ENCODE measurements at regions not wholly inside any gene's neighbourhood (a gene's known extent, or its start where the extent isn't known, plus 50 kb on each side); places are given as distances from the start of the nearest gene placed in this dataset.

GRCh38 chrX:6679550-6679949, 144.6 kb upstream of the VCX3A start:
- no peaks in the 10 kb centered on the region for H3K36me3 Mint-ChIP-seq
- no peak overlapping the region for H3K4me3 Mint-ChIP-seq
- no peak overlapping the region for H3K27ac Mint-ChIP-seq
- H3K4me1 Mint-ChIP-seq: no peaks in the 10 kb centered on the region
- H3K9me3 Mint-ChIP-seq: peaks cover 1 to 6% of the 10 kb centered on the region in 2 donors
- DNase-seq: no peak
- peaks cover 0 to 4% of the 10 kb centered on the region in 2 donors for H3K27me3 Mint-ChIP-seq
- ATAC-seq (replicated peaks): no peak

GRCh38 chrX:6678313-6678712, 143.4 kb upstream of the VCX3A start:
- H3K27me3 Mint-ChIP-seq: peaks cover 0 to 4% of the 10 kb centered on the region in 2 donors
- DNase-seq: no peak
- H3K4me1 Mint-ChIP-seq: no peaks in the 10 kb centered on the region
- H3K9me3 Mint-ChIP-seq: peaks cover 1 to 6% of the 10 kb centered on the region in 2 donors
- H3K36me3 Mint-ChIP-seq: no peaks in the 10 kb centered on the region
- H3K4me3 Mint-ChIP-seq: no peak overlapping the region
- no peak overlapping the region for H3K27ac Mint-ChIP-seq
- ATAC-seq (replicated peaks): no peak

GRCh38 chrX:6674734-6675133, 139.8 kb upstream of the VCX3A start:
- no peak overlapping the region for H3K27ac Mint-ChIP-seq
- no peak for ATAC-seq (replicated peaks)
- H3K36me3 Mint-ChIP-seq: no peaks in the 10 kb centered on the region
- H3K27me3 Mint-ChIP-seq: peaks cover 0 to 4% of the 10 kb centered on the region in 2 donors
- no peaks in the 10 kb centered on the region for H3K4me1 Mint-ChIP-seq
- no peak for DNase-seq
- H3K4me3 Mint-ChIP-seq: no peak overlapping the region
- peaks cover 0 to 1% of the 10 kb centered on the region in 2 donors for H3K9me3 Mint-ChIP-seq

- DNase-seq (peak; percentile 3), ATAC-seq (replicated peaks) (peak; percentile 53 to 78)
- Mint-ChIP-seq H3K4me3 (no peak overlapping the region), H3K4me1 (peaks cover 5 to 8% of the 10 kb centered on the region in 2 donors), H3K27me3 (no peaks in the 10 kb centered on the region), H3K36me3 (peaks cover 0 to 4% of the 10 kb centered on the region in 2 donors), H3K27ac (peak overlapping the region; percentile 59), H3K9me3 (peaks cover 5 to 6% of the 10 kb centered on the region in 2 donors)
Observed at GRCh38 chrX:6667048-6667768, 132.3 kb upstream of the VCX3A start.

GRCh38 chrX:6666624-6667023, 131.7 kb upstream of the VCX3A start:
- peaks cover 4 to 6% of the 10 kb centered on the region in 2 donors for H3K9me3 Mint-ChIP-seq
- ATAC-seq (replicated peaks) (no peak), DNase-seq (no peak)
- no peaks in the 10 kb centered on the region for H3K27me3 Mint-ChIP-seq
- H3K27ac Mint-ChIP-seq: no peak overlapping the region
- H3K4me1 Mint-ChIP-seq: peaks cover 5 to 8% of the 10 kb centered on the region in 2 donors
- H3K4me3 Mint-ChIP-seq: no peak overlapping the region
- peaks cover 0 to 4% of the 10 kb centered on the region in 2 donors for H3K36me3 Mint-ChIP-seq

GRCh38 chrX:6661736-6662135, 126.8 kb upstream of the VCX3A start:
- DNase-seq: no peak
- Mint-ChIP-seq H3K4me1 (no peaks in the 10 kb centered on the region), H3K36me3 (peaks cover 0 to 4% of the 10 kb centered on the region in 2 donors), H3K9me3 (peaks cover 5 to 18% of the 10 kb centered on the region in 2 donors), H3K4me3 (no peak overlapping the region), H3K27me3 (peaks cover 0 to 4% of the 10 kb centered on the region in 2 donors), H3K27ac (no peak overlapping the region)
- ATAC-seq (replicated peaks): no peak

- no peak for DNase-seq
- peaks cover 0 to 4% of the 10 kb centered on the region in 2 donors for H3K36me3 Mint-ChIP-seq
Observed at GRCh38 chrX:6660567-6661264, 125.8 kb upstream of the VCX3A start.

GRCh38 chrX:6645216-6645615, 110.3 kb upstream of the VCX3A start:
- Mint-ChIP-seq H3K36me3 (peaks cover 0 to 5% of the 10 kb centered on the region in 2 donors), H3K4me3 (no peak overlapping the region), H3K27ac (no peak overlapping the region), H3K4me1 (no peaks in the 10 kb centered on the region), H3K9me3 (peaks cover 6 to 15% of the 10 kb centered on the region in 2 donors), H3K27me3 (no peaks in the 10 kb centered on the region)
- ATAC-seq (replicated peaks): no peak
- no peak for DNase-seq

More at GRCh38 chrX:6660567-6661264, 125.8 kb upstream of the VCX3A start:
- Mint-ChIP-seq H3K4me1 (no peaks in the 10 kb centered on the region), H3K27ac (no peak overlapping the region), H3K27me3 (peaks cover 0 to 7% of the 10 kb centered on the region in 2 donors), H3K9me3 (peaks cover 5 to 18% of the 10 kb centered on the region in 2 donors), H3K4me3 (no peak overlapping the region)
- no peak for ATAC-seq (replicated peaks)

- Mint-ChIP-seq H3K27ac (no peak overlapping the region), H3K4me3 (no peak overlapping the region), H3K9me3 (peaks cover 8 to 18% of the 10 kb centered on the region in 2 donors), H3K4me1 (no peaks in the 10 kb centered on the region), H3K36me3 (peaks cover 0 to 5% of the 10 kb centered on the region in 2 donors), H3K27me3 (no peaks in the 10 kb centered on the region)
- DNase-seq (no peak), ATAC-seq (replicated peaks) (no peak)
Observed at GRCh38 chrX:6644411-6644810, 109.5 kb upstream of the VCX3A start.

GRCh38 chrX:6640727-6641126, 105.8 kb upstream of the VCX3A start:
- H3K4me1 Mint-ChIP-seq: no peaks in the 10 kb centered on the region
- H3K27me3 Mint-ChIP-seq: no peaks in the 10 kb centered on the region
- H3K9me3 Mint-ChIP-seq: peaks cover 7 to 22% of the 10 kb centered on the region in 2 donors
- DNase-seq (no peak), ATAC-seq (replicated peaks) (no peak)
- no peak overlapping the region for H3K27ac Mint-ChIP-seq
- H3K36me3 Mint-ChIP-seq: peaks cover 0 to 5% of the 10 kb centered on the region in 2 donors
- H3K4me3 Mint-ChIP-seq: no peak overlapping the region

GRCh38 chrX:6614506-6614905, 79.6 kb upstream of the VCX3A start:
- peaks cover 6% of the 10 kb centered on the region in 2 donors for H3K9me3 Mint-ChIP-seq
- DNase-seq (no peak), ATAC-seq (replicated peaks) (no peak)
- H3K4me3 Mint-ChIP-seq: no peak overlapping the region
- peaks cover 0 to 1% of the 10 kb centered on the region in 2 donors for H3K36me3 Mint-ChIP-seq
- H3K27me3 Mint-ChIP-seq: peaks cover 0 to 4% of the 10 kb centered on the region in 2 donors
- no peak overlapping the region for H3K27ac Mint-ChIP-seq
- no peaks in the 10 kb centered on the region for H3K4me1 Mint-ChIP-seq

- ATAC-seq (replicated peaks): no peak
- no peak overlapping the region for H3K27ac Mint-ChIP-seq
Observed at GRCh38 chrX:6599230-6599860, 64.4 kb upstream of the VCX3A start.

More at GRCh38 chrX:6599230-6599860, 64.4 kb upstream of the VCX3A start:
- Mint-ChIP-seq H3K36me3 (no peaks in the 10 kb centered on the region), H3K4me1 (peaks cover 0 to 2% of the 10 kb centered on the region in 2 donors), H3K9me3 (peaks cover 3 to 10% of the 10 kb centered on the region in 2 donors), H3K4me3 (no peak overlapping the region), H3K27me3 (peaks cover 0 to 9% of the 10 kb centered on the region in 2 donors)
- no peak for DNase-seq

Data from stimulated activated naive B cell treated with anti-CD40 and anti-IgM and Interleukin-4, amounts not matched to agents 10 μg/mL and 1 μg/mL and 100 μg/mL, for 72 hours (primary cell).